Large intestine (tissue), 3 donors: ENCODE measurements at regions not wholly inside any gene's neighbourhood (a gene's known extent, or its start where the extent isn't known, plus 50 kb on each side); places are given as distances from the start of the nearest gene placed in this dataset.

Source experiments
- DNase-seq, 2 donors: peaks; one replicate each; pipeline versions ENCODE4 v3.0.0 to v3.0.0-alpha.2; 2013
- H3K27ac ChIP-seq: one replicate; pipeline ENCODE4 v1.5.1; 2013; ENCODE audit warnings: low read length
- H3K27me3 ChIP-seq: 2 replicates; pipeline ENCODE4 v1.6.1; 2013; ENCODE audit warnings: low read length; ENCODE audit not compliant: control insufficient read depth, insufficient read depth
- H3K36me3 ChIP-seq: 2 replicates; pipeline ENCODE4 v1.6.1; 2013; ENCODE audit warnings: low read length; ENCODE audit not compliant: control insufficient read depth, insufficient read depth
- H3K4me1 ChIP-seq: one replicate; pipeline ENCODE4 v1.6.1; 2013; ENCODE audit warnings: low read length; ENCODE audit not compliant: control insufficient read depth, insufficient read depth
- H3K4me3 ChIP-seq: one replicate; pipeline ENCODE4 v1.5.1; 2013; ENCODE audit warnings: low read length
- H3K9me3 ChIP-seq: one replicate; pipeline ENCODE4 v1.6.1; 2013; ENCODE audit warnings: mild to moderate bottlenecking, low read depth, low read length, moderate library complexity; ENCODE audit not compliant: control insufficient read depth
- WGBS: methylation state at CpG from one replicate; pipeline ENCODE4 v1.1.5; 2013; ENCODE audit warnings: low lambda C conversion rate; ENCODE audit not compliant: insufficient coverage; 5-methylcytosine and 5-hydroxymethylcytosine counted together

- Histone ChIP-seq H3K27ac (no peak overlapping the region), H3K4me1 (peaks cover 25% of the 10 kb centered on the region), H3K9me3 (no peaks in the 10 kb centered on the region), H3K36me3 (no peaks in the 10 kb centered on the region), H3K4me3 (no peak overlapping the region), H3K27me3 (no peaks in the 10 kb centered on the region)
- WGBS: 83% methylated on average over 1 of the region's 2 CpGs
- DNase-seq: no peak
Measured at GRCh38 chr18:59954755-59955156, 55.0 kb downstream of the PMAIP1 start.

- WGBS: 100% methylated on average over 1 of the region's 1 CpG
- H3K4me1 ChIP-seq: peaks cover 22% of the 10 kb centered on the region
- no peaks in the 10 kb centered on the region for H3K36me3 ChIP-seq
- no peaks in the 10 kb centered on the region for H3K27me3 ChIP-seq
- H3K4me3 ChIP-seq: no peak overlapping the region
- no peak for DNase-seq
- no peak overlapping the region for H3K27ac ChIP-seq
- H3K9me3 ChIP-seq: no peaks in the 10 kb centered on the region
Measured at GRCh38 chr18:59954241-59954640, 54.4 kb downstream of the PMAIP1 start.
